GM18861 (cell line): ENCODE measurements at regions not wholly inside any gene's neighbourhood (a gene's known extent, or its start where the extent isn't known, plus 50 kb on each side); places are given as distances from the start of the nearest gene placed in this dataset.

Experiments
- ATAC-seq: cut with Tn5 transposase; IDR thresholded peaks from one replicate; pipeline ENCODE4 v1.9.1; 2021; ENCODE audit not compliant: unreplicated experiment

DNA sequence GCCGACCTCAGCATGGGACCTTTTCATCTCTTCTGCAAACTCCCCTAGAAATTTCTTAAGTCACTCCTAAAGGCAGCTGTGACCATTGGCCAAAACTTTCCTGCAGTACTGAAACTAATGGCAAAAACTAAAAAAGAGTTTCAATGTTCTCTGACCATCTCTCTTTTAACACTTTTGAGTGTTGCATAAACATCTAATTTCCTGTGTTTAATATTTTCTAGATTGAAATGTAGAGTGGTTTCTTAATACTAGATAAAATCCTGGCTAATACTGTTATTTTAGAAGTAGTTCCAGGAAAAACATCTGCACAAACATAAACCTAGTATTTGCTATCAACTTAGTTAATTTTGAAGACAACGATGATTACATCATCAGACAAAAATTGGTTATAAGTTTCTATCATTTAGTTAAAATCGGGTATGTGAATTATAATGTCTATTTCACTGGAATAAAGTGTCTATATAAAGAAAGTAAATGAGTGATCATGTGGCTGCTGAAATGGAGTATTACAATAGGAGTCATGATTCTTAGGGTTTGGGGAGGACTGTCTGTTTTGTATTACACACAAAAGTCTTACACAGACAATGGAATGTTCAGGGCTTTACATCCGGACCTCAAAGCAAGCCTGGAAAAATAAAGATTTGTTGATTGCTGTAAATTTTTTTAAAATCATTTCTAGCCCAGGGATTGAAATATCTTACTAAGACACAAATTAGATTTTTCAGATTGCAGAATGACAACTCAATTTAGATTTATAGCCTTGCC, 1323.4 kb downstream of the C4orf33 start:
- ATAC-seq = no peak

DNA sequence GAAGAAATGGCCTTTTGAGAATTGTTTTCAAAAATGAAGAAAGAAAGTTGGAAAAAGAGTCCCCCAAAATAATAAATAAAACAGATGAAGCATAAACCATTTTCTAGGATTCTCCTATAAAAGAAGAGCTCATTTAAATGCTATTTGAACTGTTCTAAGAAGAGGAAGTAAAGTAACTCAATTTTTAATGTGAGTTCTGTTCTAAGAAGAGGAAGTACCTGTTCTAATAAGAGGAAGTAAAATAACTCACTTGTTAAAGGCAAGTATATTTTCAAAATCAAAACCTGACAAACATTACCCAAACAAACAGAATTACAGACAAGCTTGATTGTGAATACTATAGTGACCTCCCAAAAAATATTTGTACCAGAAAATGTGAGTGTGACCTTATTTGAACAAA, 1326.3 kb downstream of the C4orf33 start:
- ATAC-seq = no peak

DNA sequence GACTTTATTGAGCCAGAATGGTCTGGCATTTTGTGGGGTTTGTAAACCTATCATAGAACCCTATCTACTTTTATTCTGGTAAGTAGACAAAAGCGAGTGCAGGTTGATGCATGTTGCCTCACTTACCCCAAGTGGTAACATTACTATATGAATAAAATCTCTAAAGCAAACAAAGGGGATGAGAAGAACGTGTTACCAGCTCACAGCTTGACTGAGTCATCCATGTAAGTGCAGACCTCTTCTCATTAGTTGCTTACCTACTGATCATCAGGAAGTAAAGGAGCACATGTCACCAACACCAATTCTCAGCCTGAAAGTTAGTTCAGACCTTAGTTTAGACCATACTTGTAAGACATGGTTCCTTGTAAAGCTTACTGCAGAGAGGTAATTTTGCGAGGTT, 1328.3 kb downstream of the C4orf33 start:
- ATAC-seq = no peak

DNA sequence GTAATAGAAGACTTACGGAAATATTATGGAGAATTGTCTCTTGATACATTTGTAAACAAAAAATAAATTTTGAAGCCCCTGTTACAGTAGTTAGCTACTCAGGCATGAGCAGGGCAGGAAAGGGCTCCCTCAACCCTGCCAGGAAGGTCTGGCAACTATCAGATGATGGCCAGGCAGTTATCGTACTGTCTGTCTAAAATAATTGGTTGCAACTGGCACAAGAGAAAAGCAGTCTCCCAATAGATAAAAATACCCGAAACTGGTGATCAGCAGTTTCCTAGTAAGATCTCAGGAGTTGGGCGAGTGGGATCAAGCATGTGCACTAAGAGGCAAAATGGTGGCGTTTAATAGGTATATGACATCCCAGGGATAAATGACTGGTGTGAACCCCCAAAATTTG, 1336.3 kb downstream of the C4orf33 start:
- no peak for ATAC-seq

GRCh38 chr4:130449741-130450140, 1353.8 kb downstream of the C4orf33 start:
- ATAC-seq = no peak

GRCh38 chr4:130468340-130468739, 1372.4 kb downstream of the C4orf33 start:
- ATAC-seq = no peak

- no peak for ATAC-seq
Observed at GRCh38 chr4:130478406-130478805, 1382.5 kb downstream of the C4orf33 start.

DNA sequence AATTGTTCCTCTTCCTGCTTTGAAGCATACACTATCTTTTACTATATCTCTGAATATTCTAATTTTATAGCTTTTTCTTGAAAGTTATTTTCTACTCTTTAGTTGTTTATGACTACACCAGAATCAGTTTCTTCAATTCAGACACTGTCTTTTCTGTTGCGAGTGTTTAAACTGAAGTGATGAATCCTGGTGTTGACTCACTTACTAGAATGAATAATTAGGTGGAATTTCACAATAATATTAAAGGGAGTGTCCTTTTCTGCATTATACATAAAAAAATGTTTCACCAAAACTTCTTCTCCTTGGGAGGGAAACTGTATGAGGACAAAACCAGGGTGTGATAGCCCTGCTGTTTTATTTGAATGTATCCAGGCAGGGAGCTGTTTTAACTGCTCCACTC, 1383.1 kb downstream of the C4orf33 start:
- ATAC-seq = no peak

DNA sequence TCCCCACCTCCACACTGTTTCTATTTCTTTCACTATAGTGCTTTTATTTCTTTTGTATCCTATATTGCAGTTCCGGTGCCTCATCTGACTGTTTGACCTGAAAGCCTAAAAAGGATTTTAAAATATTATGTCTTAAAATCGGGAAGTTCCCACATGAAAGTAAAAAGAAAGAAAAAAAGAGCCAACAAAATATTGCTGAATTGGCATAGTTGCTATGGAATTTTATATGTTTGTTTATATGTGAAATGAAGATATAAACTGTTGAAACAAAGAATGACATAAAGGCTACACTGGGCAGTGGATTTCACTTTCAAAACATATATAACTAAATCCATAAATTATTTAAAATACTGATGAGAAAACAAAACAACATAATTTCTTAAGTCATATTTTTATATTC, 1383.7 kb downstream of the C4orf33 start:
- ATAC-seq = no peak

- no peak for ATAC-seq
Observed at GRCh38 chr4:130484826-130485225, 1388.9 kb downstream of the C4orf33 start.

- ATAC-seq = no peak
Observed at GRCh38 chr4:130485371-130485770, 1389.4 kb downstream of the C4orf33 start.

DNA sequence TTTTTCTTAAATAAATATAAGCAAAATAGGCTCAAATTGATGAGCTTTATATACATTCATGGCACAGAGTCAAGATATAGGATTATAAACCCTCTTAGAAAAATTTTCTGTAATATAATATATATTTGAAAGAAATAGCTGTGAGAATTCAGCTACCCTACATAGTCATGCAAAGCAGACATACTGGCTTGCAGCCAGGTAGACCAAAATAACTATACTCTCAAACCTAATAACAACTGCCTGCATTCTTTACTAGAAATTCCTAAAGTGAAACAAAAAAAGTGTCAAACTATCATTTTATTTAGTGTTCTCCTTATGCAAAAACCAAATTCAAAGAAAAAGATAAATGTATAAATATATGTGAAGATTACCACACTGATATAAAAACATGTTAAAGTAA, 1390.2 kb downstream of the C4orf33 start:
- no peak for ATAC-seq

- ATAC-seq = no peak
Observed at GRCh38 chr4:130486841-130487240, 1390.9 kb downstream of the C4orf33 start.

DNA sequence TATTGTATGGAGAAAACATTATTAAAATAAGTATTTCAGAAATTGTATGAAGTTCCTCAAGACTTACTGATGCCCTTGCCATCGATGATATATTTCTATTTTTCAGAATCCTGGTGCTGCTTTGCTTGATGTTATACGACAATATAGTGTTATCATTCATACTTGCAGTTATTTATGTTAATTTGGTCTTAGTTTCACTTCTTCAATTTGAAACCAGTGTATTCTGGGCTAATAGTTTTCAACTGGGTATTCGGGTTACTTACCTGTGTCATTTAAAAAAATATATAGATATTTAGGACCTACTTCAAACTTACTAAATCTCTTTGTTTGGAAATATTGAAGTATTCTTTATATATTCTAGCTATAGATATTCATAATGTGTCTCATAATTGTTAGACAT, 1414.7 kb downstream of the C4orf33 start:
- ATAC-seq = no peak

- no peak for ATAC-seq
Observed at GRCh38 chr4:130511776-130512175, 1415.8 kb downstream of the C4orf33 start.

- ATAC-seq = no peak
Observed at GRCh38 chr4:130524057-130524456, 1428.1 kb downstream of the C4orf33 start.

- no peak for ATAC-seq
Observed at GRCh38 chr4:130530505-130530904, 1434.6 kb downstream of the C4orf33 start.

DNA sequence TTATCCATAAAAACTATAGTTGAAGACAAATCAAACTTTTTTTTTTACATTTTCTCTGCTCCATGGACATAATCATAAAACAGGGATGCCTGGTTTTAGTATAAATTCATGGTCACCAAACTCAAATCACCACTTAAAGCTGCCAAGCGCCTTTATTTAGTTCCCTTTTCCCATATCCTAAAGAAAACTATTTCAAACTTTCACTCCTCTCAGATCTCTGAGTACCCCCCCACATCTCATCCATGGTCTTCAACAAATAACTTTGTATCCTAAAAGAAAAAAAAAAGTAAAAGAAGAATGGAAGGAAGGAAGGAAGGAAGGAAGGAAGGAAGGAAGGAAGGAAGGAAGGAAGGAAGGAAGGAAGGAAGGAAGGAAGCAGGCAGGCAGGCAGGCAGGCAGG, 1438.7 kb downstream of the C4orf33 start:
- no peak for ATAC-seq

DNA sequence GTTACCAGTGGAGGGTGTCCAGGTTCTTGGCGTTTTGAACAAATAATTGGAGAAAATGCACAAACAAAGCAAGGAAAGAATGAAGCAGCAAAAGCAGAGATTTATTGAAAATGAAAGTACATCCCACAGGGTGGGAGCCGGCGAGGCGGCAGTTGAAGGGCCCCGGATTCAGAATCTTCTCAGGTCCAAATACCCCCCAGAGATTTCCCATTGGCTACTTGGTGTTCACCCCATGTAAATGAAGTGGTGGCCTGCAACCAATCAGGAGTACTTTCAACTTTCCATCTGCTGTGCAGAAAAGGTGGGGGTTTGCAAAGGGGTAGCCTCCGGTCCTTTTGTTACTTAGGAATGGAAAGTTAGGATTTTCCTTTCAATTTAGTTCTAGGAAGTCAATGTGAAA, 1447.0 kb downstream of the C4orf33 start:
- ATAC-seq = no peak

- ATAC-seq = no peak
Observed at GRCh38 chr4:130545171-130545570, 1449.2 kb downstream of the C4orf33 start.

DNA sequence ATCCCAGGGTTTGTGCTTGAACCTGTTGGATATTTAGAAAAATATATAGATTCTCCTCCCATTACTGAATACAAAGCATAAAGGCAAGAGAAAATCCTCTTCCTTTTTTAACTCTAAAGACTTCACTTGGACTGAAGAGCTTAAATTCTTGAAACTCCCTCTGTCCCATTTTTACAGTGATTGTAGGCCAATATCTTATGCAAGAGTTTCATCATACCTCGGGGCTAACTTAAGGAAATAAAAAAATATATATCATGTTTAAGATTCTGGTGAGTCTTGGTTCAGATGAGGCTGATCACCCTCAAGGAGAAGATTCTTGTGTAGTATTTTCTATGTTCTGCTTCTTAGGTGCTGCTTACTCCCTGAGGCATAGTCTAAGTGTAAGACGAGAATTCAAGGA, 1449.6 kb downstream of the C4orf33 start:
- ATAC-seq = no peak

DNA sequence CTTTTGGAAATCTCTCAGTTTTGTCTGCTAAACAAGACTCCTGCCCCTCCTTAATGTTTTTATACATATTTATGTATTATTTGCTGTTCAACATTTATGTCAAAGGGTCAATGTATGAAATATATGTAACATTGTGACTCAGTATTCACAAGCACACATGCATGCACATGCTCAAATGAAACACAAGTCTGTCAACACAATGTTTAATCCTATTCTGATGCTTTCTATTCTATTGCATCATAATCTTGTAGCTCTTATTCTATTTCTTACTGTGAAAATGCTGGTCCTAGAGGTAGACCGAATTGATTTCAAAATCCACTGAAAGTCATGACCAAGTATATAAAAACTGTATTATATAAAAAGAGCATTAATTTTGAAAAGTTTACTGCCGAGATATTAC, 1463.3 kb downstream of the C4orf33 start:
- no peak for ATAC-seq

DNA sequence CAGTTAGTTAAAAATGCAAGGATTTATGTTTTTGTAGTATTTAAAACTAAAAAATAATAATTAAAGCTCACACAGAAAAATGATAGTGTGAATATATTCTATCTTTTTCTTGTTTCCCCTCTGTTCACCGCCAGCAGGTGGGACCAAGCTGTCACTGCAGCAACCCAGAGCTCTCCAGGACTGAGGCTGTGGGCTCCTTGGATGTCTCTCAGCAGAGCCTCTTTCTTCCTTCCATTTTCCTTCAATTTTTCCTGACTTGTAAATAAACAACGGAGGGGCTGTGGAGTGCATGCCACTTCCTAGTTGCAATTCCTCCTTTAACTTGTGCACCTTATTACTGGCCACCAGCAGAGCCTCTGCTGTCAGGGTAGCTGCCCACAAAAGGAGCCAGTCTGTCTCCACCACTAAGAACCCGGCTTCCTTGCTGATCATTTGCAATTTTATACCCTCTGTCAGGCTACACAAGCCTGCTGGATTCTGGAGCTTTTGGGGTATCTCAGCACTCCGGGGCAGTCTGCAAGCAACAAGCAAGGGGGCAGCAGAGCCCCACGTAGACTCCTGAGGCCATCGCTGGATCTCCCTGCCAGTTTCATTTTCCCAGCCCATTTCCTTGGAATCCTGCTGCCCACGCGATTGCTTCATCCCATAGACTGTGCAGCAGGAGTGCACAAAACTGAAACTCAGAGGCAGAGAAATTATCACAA, 1467.4 kb downstream of the C4orf33 start:
- no peak for ATAC-seq
